ENCODE measurements at regions not wholly inside any gene's neighbourhood (a gene's known extent, or its start where the extent isn't known, plus 50 kb on each side); places are given as distances from the start of the nearest gene placed in this dataset.

DNA sequence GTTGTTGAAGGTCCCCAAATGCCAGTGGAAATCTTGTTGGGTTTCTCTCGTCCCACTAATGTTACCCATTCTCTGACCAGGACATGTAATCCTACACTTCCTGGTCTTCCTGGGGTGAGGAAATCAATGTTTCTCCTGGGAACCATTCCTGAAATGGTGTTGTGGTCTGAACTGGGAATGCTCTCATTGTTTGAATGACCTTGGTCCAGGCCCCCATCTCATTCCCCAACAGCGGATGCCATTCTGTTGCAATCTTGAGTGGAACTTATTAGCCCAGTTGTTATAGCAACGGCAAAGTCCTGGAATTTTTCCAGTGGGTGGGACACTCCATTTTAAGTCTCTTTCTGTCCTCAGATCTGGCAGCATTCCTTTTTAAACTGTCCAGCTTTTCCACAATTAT lies 265.9 kb downstream of the RPS4Y2 start:
- TF ChIP-seq, protein P1, sequence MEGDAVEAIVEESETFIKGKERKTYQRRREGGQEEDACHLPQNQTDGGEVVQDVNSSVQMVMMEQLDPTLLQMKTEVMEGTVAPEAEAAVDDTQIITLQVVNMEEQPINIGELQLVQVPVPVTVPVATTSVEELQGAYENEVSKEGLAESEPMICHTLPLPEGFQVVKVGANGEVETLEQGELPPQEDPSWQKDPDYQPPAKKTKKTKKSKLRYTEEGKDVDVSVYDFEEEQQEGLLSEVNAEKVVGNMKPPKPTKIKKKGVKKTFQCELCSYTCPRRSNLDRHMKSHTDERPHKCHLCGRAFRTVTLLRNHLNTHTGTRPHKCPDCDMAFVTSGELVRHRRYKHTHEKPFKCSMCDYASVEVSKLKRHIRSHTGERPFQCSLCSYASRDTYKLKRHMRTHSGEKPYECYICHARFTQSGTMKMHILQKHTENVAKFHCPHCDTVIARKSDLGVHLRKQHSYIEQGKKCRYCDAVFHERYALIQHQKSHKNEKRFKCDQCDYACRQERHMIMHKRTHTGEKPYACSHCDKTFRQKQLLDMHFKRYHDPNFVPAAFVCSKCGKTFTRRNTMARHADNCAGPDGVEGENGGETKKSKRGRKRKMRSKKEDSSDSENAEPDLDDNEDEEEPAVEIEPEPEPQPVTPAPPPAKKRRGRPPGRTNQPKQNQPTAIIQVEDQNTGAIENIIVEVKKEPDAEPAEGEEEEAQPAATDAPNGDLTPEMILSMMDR (IDR thresholded peaks at IDR 0.05), result no peak
- TF ChIP-seq POLR2A (IDR thresholded peaks at IDR 0.05) (no peak), POLR2AphosphoS5 (IDR thresholded peaks at IDR 0.05) (no peak)
